ENCODE measurements at regions not wholly inside any gene's neighbourhood (a gene's known extent, or its start where the extent isn't known, plus 50 kb on each side); places are given as distances from the start of the nearest gene placed in this dataset.

- no peak for DNase-seq (ENCODE audit: low spot score)
- TF ChIP-seq CTCF (conservative IDR thresholded peaks at IDR 0.05; ENCODE audit: low read depth), result no peak
- CTCF ChIA-PET, result no interaction called here
- H3K27ac ChIP-seq, result no peak overlapping the region
- POLR2A ChIA-PET (ENCODE audit: low non-redundant PET), result no interaction called here
These were observed 59.3 kb upstream of the UBE2E1 start for GRCh38 chr3:23746441-23746840.

DNA sequence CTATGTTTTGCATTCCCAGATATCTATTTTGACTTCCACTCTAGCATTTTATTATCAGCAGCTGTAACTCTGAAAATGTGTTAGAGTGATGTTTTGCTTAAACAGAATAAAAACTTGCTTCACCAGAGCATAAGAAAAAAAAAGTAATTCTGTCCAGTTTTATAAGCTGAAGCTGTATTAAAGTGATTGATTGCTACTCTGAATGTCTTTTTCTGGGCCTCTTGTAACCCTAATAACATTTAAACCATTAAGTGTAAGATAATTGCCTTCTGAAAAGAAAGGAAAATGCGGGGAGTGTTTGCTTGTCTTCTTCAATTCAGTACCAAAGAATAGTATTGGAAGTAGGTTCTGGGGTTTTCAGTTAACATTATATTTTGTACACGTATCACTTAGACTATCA, 57.9 kb upstream of the UBE2E1 start:
- ChIA-PET POLR2A (ENCODE audit: low non-redundant PET) (no interaction called here), CTCF (no interaction called here)
- no peak for TF ChIP-seq CTCF (conservative IDR thresholded peaks at IDR 0.05; ENCODE audit: low read depth)
- no peak overlapping the region for H3K27ac ChIP-seq
- DNase-seq (ENCODE audit: low spot score), result no peak

DNA sequence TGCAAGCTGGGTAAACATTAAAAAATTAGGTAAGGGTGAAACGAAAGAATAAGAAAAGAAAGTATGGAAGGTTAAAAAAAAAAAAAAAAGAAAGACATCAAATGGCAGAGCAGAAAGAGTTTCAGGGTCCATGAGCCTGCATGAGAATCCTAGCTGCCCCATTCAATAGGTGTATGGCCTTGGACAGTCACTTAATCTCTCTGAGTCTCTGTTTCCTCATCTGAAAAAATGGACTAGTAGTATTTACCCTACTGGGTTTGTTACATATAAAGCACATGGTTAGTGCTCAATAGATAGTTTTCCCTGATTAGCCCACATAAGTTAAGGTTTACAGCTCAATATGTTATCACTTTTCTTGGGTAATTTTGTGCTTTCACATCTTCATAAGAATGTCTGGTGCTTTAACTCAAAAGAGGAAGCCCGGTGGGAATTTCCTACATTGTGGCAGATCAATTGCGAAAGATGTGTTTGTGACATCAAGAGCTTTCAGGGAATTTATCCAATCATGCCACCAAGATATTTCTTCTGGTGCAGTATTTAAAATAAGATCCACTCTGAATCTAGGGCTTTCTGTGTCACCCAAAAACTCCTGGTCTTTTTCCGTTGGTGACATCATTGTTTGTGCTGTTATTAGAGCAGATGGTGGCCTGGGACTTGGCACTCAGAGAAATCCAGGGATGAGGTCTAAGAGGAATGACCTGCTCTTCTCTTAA, 57.2 kb upstream of the UBE2E1 start:
- no peak for TF ChIP-seq CTCF (conservative IDR thresholded peaks at IDR 0.05; ENCODE audit: low read depth)
- CTCF ChIA-PET, result no interaction called here
- no peak overlapping the region for H3K27ac ChIP-seq
- POLR2A ChIA-PET (ENCODE audit: low non-redundant PET), result no interaction called here
- DNase-seq (ENCODE audit: low spot score), result no peak

DNA sequence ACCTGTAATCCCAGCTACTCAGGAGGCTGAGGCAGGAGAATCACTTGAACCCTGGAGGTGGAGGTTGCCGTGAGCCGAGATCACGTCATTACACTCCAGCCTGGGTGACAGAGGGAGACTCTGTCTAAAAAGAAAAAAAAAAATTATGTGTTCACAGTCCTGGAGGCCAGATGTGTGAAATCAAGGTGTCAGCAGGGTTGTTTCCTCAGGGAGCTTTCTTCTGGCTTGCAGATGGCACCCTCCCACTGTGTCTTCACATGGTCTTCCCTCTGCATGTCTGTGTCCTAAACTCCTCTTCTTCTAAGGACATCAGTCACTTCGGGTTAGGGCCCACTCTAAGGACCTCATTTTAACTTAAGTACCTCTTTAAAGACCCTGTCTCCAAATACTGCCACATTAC, 56.1 kb upstream of the UBE2E1 start:
- no peak for DNase-seq (ENCODE audit: low spot score)
- ChIA-PET CTCF (no interaction called here), POLR2A (ENCODE audit: low non-redundant PET) (no interaction called here)
- no peak overlapping the region for H3K27ac ChIP-seq
- no peak for TF ChIP-seq CTCF (conservative IDR thresholded peaks at IDR 0.05; ENCODE audit: low read depth)

DNA sequence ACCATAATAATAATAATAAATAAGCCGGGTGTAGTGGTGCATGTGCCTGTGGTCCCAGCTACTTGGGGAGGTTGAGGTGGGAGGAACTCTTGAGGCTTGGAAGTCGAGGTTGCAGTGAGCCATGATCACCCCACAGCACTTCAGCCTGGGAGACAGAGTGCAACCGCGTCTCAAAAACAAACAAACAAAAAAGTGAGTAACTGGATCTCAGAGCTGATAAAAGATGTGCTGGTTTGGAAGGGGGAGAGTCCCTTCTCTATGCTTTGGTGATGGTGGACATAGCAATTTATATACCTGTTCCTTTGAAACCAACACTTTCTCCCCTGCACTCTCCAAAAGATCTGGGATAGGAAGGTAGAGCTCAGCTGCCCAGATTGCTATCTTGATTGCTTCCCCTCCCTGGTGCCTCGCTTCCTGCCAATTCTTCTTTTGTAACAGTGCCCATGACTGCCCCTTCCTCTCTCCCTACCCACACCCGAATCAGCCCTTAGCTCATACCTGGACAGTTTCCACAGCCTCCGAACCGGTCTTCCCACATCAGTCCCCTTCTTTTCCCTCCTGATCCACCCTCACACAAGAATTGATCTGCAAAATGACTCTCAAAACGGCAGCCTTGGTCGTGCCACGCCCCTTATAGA, 55.1 kb upstream of the UBE2E1 start:
- POLR2A ChIA-PET (ENCODE audit: low non-redundant PET), result no interaction called here
- no peak for TF ChIP-seq CTCF (conservative IDR thresholded peaks at IDR 0.05; ENCODE audit: low read depth)
- DNase-seq (ENCODE audit: low spot score), result no peak
- H3K27ac ChIP-seq, result no peak overlapping the region
- CTCF ChIA-PET, result no interaction called here

DNA sequence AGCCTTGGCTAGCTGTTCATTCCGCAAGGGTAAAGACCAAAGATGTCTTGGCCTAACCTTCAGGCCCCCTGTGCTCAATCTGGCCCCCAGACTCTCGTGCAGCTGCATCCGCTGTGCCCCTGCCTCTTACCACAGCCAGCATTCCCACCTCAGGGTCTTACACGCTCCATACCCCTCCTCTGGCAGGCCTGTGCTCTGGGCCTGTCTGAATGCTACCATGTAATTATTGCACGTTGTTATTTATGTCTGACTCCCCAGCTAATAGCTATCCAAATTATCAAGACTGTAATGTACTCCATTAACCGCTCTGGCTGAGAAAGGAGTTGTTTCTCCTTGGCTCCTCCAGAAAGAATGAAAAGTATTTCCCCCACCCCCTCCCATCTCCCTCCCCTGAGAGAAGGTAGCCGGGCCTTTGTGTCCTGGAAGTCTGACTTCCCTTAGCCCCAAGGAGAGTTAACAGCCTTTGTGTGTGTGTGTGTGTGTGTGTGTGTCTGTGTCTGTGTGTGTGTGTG, 54.5 kb upstream of the UBE2E1 start:
- POLR2A ChIA-PET (ENCODE audit: low non-redundant PET), result no interaction called here
- H3K27ac ChIP-seq, result no peak overlapping the region
- no peak for TF ChIP-seq CTCF (conservative IDR thresholded peaks at IDR 0.05; ENCODE audit: low read depth)
- DNase-seq (ENCODE audit: low spot score), result no peak
- CTCF ChIA-PET, result interaction anchor here (0.7 kb wide), 1 partner anchor 498 kb away, joined by 3 read pairs; no protein-coding TSS in a partner anchor
